ENCODE measurements at regions not wholly inside any gene's neighbourhood (a gene's known extent, or its start where the extent isn't known, plus 50 kb on each side); places are given as distances from the start of the nearest gene placed in this dataset.
"Not testable (repeated sequence)": the region's sequence is repeated elsewhere in the genome, so short reads cannot be mapped to it uniquely, and the experiment has no call there.

GRCh38 chr5:163941079-163941478, 435.7 kb downstream of the MAT2B start:
- DNase-seq (ENCODE audit: low spot score), result no peak
- no peak for FAIRE-seq

- DNase-seq (ENCODE audit: low spot score), result no peak
- FAIRE-seq, result no peak
Measured at GRCh38 chr5:163943546-163943945, 438.1 kb downstream of the MAT2B start.

DNA sequence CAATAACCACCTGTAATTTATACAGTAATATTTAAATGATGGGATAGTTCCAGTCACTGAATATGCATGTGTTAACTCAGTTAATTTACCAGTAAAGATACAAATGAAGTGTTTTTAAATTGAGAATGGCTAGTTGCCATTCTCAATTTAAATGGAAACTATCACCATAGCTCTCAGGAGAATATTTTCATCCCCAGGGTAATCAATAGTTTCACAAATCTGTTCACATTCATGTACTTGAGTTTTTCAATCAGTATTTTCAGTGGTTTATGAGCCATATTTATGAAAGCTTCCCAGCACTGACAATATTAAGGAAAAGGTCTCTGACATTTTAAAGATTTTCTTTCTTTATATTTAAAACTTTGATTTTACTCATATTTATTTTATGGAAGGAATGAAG, 439.3 kb downstream of the MAT2B start:
- DNase-seq (ENCODE audit: low spot score) (no peak), FAIRE-seq (no peak)

GRCh38 chr5:163947848-163948666, 442.6 kb downstream of the MAT2B start:
- DNase-seq (ENCODE audit: low spot score) (no peak), FAIRE-seq (no peak)

- DNase-seq (ENCODE audit: low spot score), result no peak
- no peak for FAIRE-seq
Measured at GRCh38 chr5:163950248-163950647, 444.8 kb downstream of the MAT2B start.

GRCh38 chr5:163951069-163951468, 445.6 kb downstream of the MAT2B start:
- DNase-seq (ENCODE audit: low spot score), result no peak
- FAIRE-seq, result no peak

- DNase-seq (ENCODE audit: low spot score) (no peak), FAIRE-seq (no peak)
Measured at GRCh38 chr5:163953901-163954300, 448.5 kb downstream of the MAT2B start.

- not testable (repeated sequence) for DNase-seq (ENCODE audit: low spot score); FAIRE-seq
Measured at GRCh38 chr5:163961230-163961629, 455.8 kb downstream of the MAT2B start.

DNA sequence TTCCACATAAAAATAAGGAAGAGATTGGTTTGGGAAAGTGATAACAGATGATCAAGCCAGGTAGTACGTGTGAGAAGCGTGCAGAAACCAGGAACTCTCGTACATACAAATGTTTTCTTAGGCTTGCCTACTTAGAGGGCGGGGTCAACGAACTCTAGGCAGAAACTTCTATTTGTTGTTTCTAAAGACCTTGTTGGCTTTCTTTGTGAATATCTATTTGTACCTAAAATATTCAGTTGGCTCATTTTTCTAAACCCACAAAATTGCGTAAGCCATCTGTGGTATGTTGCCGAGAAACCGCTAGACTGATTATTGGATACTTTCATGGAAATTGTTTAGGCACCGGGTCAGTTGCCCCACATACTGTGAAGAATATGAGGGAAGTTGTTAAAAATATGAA, 458.5 kb downstream of the MAT2B start:
- DNase-seq (ENCODE audit: low spot score) (no peak), FAIRE-seq (no peak)

GRCh38 chr5:163964671-163965070, 459.3 kb downstream of the MAT2B start:
- no peak for DNase-seq (ENCODE audit: low spot score)
- FAIRE-seq, result no peak

DNA sequence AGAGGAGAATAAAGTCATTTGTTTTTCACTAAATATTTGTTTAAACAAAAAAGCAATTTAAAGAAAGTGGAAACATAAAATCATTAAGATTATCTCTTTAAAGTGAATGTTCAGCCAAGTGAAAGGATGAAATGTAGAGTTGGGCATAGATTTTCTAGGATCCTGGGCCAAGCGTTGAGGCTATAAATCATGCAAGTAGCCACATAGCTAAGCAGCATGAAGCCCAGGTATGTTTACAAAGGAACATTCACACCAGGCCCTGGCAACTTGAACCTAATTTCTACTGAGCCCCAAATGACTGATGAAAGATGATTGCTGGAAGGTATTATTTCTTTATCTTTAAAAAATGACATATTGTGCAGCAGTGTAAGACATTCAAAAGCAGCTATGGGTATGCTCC, 461.8 kb downstream of the MAT2B start:
- FAIRE-seq, result no peak
- no peak for DNase-seq (ENCODE audit: low spot score)

GRCh38 chr5:163968651-163969050, 463.2 kb downstream of the MAT2B start:
- no peak for DNase-seq (ENCODE audit: low spot score)
- no peak for FAIRE-seq

DNA sequence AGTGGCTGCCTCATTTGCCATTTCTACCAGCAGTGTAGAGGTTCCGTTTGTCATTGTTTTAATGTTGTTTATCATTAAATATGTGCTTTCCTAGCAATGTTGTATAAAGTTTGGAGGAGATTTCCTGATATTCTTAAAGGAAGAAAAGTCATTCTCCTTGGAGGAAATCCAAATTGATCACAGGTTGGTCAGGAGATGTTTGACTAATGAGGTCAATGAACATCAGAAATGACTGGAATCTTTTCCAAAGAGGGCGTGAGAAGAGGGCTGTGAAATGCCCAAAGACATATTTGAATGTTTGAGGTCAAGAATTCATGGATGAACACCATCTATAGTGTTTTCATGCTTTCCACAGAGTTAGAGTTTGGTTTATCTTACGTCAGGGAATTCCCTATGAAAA, 471.3 kb downstream of the MAT2B start:
- no peak for FAIRE-seq
- no peak for DNase-seq (ENCODE audit: low spot score)

- no peak for FAIRE-seq
- DNase-seq (ENCODE audit: low spot score), result no peak
Measured at GRCh38 chr5:163978897-163979296, 473.5 kb downstream of the MAT2B start.

DNA sequence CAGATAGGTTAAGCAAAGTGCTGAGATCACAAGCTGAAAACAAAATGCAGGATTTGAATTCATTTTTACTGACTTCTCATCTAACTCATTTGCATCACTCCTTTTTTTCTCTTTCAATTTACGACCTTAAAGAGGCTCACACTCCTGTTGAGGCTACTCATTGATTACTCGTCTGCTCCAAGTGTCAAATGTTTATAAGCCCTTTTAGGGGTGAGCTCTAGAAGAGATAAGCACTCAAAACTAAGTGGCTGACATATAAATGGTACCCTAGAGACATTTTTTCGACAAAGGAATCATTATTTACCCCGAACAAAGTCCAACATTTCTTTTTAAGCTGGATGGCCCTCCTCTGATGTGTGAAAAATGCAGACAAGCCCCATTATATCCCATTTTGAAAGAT, 483.1 kb downstream of the MAT2B start:
- no peak for FAIRE-seq

DNA sequence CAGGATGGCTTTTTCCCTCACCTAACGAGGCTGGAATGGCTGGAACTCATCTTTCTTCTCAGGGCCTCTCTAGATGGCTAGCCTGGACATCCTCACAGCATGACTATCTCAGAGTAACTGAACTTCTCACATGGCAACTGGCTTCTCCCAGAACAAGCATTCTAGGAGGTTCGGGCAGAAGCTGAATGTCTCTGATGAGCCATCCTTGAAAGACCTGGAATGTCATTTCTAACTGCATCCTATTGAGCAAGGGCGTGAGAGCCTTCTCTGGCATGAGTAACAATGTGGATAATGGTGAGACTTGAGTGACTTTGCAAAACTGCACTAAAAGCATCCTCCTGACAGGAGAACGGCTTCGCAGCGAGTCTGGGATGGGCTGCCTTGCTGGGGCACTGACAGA, 487.7 kb downstream of the MAT2B start:
- FAIRE-seq (no peak), DNase-seq (ENCODE audit: low spot score) (no peak)

More for the DNA sequence above, 483.1 kb downstream of the MAT2B start:
- DNase-seq (ENCODE audit: low spot score), result no peak

GRCh38 chr5:163995206-163995605, 489.8 kb downstream of the MAT2B start:
- no peak for DNase-seq (ENCODE audit: low spot score)

DNA sequence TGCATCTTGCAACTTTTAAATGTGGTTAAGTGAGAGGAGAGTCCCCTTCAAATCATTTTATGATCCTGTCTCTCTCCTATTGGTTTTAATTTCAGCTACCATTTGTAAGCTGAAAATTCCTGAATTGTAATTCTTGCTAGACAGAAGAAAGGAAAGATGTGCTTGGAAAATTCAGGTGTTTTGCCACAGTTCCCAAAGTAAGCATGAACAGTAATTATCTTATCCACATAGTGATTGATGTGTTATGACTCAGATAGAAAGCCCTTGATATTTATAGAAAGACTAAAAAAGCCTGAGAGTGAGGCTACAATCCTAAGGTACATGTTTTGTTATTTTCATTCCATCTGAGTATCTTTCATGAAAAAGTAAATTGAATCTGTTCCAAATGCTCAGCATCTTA, 492.5 kb downstream of the MAT2B start:
- FAIRE-seq, result no peak
- no peak for DNase-seq (ENCODE audit: low spot score)

More at GRCh38 chr5:163995206-163995605, 489.8 kb downstream of the MAT2B start:
- FAIRE-seq, result no peak

GRCh38 chr5:164000241-164000640, 494.8 kb downstream of the MAT2B start:
- DNase-seq (ENCODE audit: low spot score) (no peak), FAIRE-seq (no peak)

DNA sequence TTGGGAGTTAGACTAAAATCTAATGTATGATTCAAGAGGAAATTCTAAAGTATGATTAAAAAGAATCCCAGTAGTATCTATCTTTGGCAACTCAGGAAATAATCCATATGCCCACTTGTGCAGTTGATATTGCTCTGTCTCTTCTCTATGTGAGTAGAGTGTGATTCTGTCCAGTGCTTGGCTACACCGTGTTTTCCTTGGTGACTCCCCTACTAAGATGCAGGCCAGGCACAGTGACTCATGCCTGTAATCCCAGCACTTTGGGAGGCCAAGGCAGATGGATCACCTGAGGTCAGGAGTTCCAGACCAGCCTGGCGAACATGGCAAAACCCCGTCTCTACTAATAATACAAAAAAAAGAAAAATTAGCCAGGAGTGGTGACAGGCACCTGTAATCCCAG, 495.4 kb downstream of the MAT2B start:
- FAIRE-seq, result no peak
- no peak for DNase-seq (ENCODE audit: low spot score)

GRCh38 chr5:164002214-164002613, 496.8 kb downstream of the MAT2B start:
- DNase-seq (ENCODE audit: low spot score) (no peak), FAIRE-seq (no peak)

GRCh38 chr5:164002628-164003027, 497.2 kb downstream of the MAT2B start:
- DNase-seq (ENCODE audit: low spot score) (no peak), FAIRE-seq (no peak)

DNA sequence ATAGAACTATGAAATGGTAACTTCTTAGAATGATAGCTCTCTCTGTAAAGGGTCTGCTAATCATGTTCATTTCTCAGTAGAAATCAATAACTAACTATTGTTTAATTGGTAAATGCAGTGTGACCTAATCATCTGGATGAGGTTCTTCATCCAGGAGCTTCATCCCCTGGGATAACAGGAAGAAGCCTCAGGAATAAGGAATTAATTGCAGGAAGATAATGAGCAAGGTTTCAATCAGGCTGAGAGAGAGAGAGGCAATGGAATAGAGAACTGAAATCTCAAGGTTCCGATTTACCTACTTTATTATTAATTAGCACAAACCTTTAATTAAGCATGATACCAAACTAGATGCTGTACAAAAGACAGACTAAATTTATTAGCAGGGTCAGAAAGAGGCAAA, 499.7 kb downstream of the MAT2B start:
- no peak for FAIRE-seq
- DNase-seq (ENCODE audit: low spot score), result no peak

Measured in RCC 7860 (cell line).